22Rv1 (cell line): ENCODE measurements at regions not wholly inside any gene's neighbourhood (a gene's known extent, or its start where the extent isn't known, plus 50 kb on each side); places are given as distances from the start of the nearest gene placed in this dataset.

Source experiments
- ZFX ChIP-seq: fragments of 450-650 bp; IDR thresholded peaks from 2 replicates; pipeline ENCODE4 v1.6.1; 2017; ENCODE audit warnings: antibody characterized with exemption, borderline replicate concordance
- TF ChIP-seq, protein P1 (sequence below): fragments of 450-650 bp; IDR thresholded peaks from 2 replicates; pipeline ENCODE4 v1.5.1; 2017; ENCODE audit warnings: mild to moderate bottlenecking

DNA sequence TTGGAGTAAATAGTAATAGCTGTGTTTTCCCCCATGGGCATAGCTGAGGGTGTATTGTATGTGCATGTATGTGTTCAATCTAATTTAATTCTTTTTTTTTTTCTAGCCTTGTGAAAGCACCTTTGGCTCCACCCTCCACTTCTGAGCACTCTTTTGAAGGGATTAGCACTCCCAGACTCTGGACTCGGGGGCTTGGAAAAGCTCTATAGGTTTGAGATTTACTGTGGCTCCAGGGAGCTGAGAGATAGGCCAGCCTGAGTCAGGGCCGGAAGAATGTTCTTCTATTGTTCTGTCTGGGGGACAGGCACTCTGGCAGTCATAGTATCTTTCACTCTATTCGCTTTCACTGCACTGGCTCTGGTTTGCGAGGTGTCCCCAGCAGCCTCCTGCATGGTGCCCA lies 540.0 kb upstream of the TBX3 start:
- TF ChIP-seq, protein P1, sequence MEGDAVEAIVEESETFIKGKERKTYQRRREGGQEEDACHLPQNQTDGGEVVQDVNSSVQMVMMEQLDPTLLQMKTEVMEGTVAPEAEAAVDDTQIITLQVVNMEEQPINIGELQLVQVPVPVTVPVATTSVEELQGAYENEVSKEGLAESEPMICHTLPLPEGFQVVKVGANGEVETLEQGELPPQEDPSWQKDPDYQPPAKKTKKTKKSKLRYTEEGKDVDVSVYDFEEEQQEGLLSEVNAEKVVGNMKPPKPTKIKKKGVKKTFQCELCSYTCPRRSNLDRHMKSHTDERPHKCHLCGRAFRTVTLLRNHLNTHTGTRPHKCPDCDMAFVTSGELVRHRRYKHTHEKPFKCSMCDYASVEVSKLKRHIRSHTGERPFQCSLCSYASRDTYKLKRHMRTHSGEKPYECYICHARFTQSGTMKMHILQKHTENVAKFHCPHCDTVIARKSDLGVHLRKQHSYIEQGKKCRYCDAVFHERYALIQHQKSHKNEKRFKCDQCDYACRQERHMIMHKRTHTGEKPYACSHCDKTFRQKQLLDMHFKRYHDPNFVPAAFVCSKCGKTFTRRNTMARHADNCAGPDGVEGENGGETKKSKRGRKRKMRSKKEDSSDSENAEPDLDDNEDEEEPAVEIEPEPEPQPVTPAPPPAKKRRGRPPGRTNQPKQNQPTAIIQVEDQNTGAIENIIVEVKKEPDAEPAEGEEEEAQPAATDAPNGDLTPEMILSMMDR = no peak
- TF ChIP-seq ZFX = no peak
